ENCODE measurements at regions not wholly inside any gene's neighbourhood (a gene's known extent, or its start where the extent isn't known, plus 50 kb on each side); places are given as distances from the start of the nearest gene placed in this dataset.

- H3K9ac ChIP-seq: no peak overlapping the region
- TF ChIP-seq Cebpa-rat (IDR thresholded peaks at IDR 0.05): no peak
- H3K4me3 ChIP-seq: no peak overlapping the region
- no peak overlapping the region for H3K4me2 ChIP-seq
- H4K20me1 ChIP-seq: no peaks in the 10 kb centered on the region
- peaks cover 0 to 8% (median 0%) of the 10 kb centered on the region in 10 experiments; a peak in 2 of 20 replicates for H3K4me1 ChIP-seq
- H3K27ac ChIP-seq: no peak overlapping the region
- H3K36me3 ChIP-seq: no peaks in the 10 kb centered on the region
- no peaks in the 10 kb centered on the region for H3K27me3 ChIP-seq
- H3K9me3 ChIP-seq (replicated peaks in 1 of 11): no peaks in the 10 kb centered on the region
Observed at GRCh38 chr12:40469736-40470135, 222.5 kb upstream of the CNTN1 start.

- Histone ChIP-seq H3K4me1 (peaks cover 0 to 8% (median 0%) of the 10 kb centered on the region in 10 experiments; a peak in 2 of 20 replicates), H3K9me3 (replicated peaks in 1 of 11) (peaks cover under 1 to 5% (median 3%) of the 10 kb centered on the region in 11 experiments; a peak in 13 of 22 replicates), H3K27me3 (no peaks in the 10 kb centered on the region), H3K27ac (no peak overlapping the region), H4K20me1 (no peaks in the 10 kb centered on the region), H3K4me2 (no peak overlapping the region), H3K36me3 (no peaks in the 10 kb centered on the region), H3K9ac (no peak overlapping the region), H3K4me3 (no peak overlapping the region)
- TF ChIP-seq Cebpa-rat (IDR thresholded peaks at IDR 0.05): no peak
Observed at GRCh38 chr12:40473962-40474361, 218.3 kb upstream of the CNTN1 start.

- H3K27ac ChIP-seq: no peak overlapping the region
- H3K4me2 ChIP-seq: no peak overlapping the region
- no peak overlapping the region for H3K4me3 ChIP-seq
Observed at GRCh38 chr12:40474630-40475029, 217.6 kb upstream of the CNTN1 start.

GRCh38 chr12:40499856-40500255 lies 192.4 kb upstream of the CNTN1 start:
- H3K27ac ChIP-seq: no peak overlapping the region
- TF ChIP-seq Cebpa-rat (IDR thresholded peaks at IDR 0.05): no peak
- H3K9ac ChIP-seq: no peak overlapping the region
- H3K4me3 ChIP-seq: no peak overlapping the region
- H3K27me3 ChIP-seq: no peaks in the 10 kb centered on the region
- peaks cover 0 to 6% (median under 1%) of the 10 kb centered on the region in 10 experiments; a peak in 6 of 20 replicates for H3K4me1 ChIP-seq
- H4K20me1 ChIP-seq: no peaks in the 10 kb centered on the region
- peaks cover 0 to 11% (median 0%) of the 10 kb centered on the region in 11 experiments; a peak in 4 of 22 replicates for H3K9me3 ChIP-seq (replicated peaks in 1 of 11)
- no peaks in the 10 kb centered on the region for H3K36me3 ChIP-seq
- no peak overlapping the region for H3K4me2 ChIP-seq

More at GRCh38 chr12:40474630-40475029, 217.6 kb upstream of the CNTN1 start:
- Histone ChIP-seq H4K20me1 (no peaks in the 10 kb centered on the region), H3K4me1 (peaks cover 0 to 8% (median 0%) of the 10 kb centered on the region in 10 experiments; a peak in 2 of 20 replicates), H3K9ac (no peak overlapping the region), H3K27me3 (no peaks in the 10 kb centered on the region), H3K9me3 (replicated peaks in 1 of 11) (peaks cover 7 to 11% (median 9%) of the 10 kb centered on the region in 11 experiments), H3K36me3 (no peaks in the 10 kb centered on the region)
- no peak for TF ChIP-seq Cebpa-rat (IDR thresholded peaks at IDR 0.05)

DNA sequence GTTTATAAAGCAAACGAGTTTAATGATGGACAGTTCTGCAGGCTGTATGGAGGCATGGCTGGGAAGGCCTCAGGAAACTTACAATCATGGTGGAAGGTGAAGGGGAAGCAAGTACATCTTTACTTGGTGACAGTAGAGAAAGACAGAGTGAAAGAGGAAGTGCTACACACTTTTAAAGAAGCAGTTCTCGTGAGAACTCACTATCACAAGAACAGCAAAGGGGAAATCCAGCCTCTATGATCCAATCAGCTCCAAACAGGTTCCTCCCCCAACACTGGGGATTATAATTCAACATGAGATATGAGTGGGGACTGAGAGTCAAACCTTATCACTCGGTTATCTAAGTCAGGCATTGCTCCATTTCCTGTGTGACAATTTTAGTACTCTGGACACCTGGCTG lies 189.9 kb upstream of the CNTN1 start:
- H3K4me1 ChIP-seq: peaks cover 0 to 12% (median 6%) of the 10 kb centered on the region in 10 experiments; a peak in 9 of 20 replicates
- no peak for TF ChIP-seq Cebpa-rat (IDR thresholded peaks at IDR 0.05)
- H3K4me2 ChIP-seq: peak overlapping the region in 5 of 11 experiments; percentile 2 to 18 (median 11); a peak in 3 of 22 replicates
- no peaks in the 10 kb centered on the region for H4K20me1 ChIP-seq
- H3K36me3 ChIP-seq: no peaks in the 10 kb centered on the region
- peaks cover 0 to 11% (median 0%) of the 10 kb centered on the region in 11 experiments; a peak in 4 of 22 replicates for H3K9me3 ChIP-seq (replicated peaks in 1 of 11)
- no peak overlapping the region for H3K4me3 ChIP-seq
- no peak overlapping the region for H3K9ac ChIP-seq
- no peak overlapping the region for H3K27ac ChIP-seq
- H3K27me3 ChIP-seq: no peaks in the 10 kb centered on the region

DNA sequence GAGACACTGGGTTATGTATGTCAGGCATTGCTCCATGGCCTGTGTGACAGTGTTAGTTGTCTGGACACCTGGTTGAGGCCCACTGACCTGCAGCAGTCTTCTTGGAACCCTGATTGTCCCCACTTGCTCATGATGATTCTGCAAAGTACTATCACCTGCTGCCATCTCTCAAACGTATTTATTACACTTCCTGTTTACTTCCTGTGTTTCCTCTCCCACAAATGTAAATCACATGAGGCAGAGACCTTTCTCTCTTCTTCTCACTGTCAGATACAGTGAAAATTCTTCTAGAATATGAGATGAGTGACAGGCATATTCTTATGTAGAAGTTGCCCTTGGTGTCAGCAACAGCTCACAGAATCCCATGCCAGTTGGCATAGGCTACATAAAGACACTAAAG lies 186.9 kb upstream of the CNTN1 start:
- no peak overlapping the region for H3K4me3 ChIP-seq
- peak overlapping the region in 7 of 11 experiments; percentile 7 to 28 (median 25); a peak in 6 of 22 replicates for H3K4me2 ChIP-seq
- TF ChIP-seq Cebpa-rat (IDR thresholded peaks at IDR 0.05): no peak
- H3K9me3 ChIP-seq (replicated peaks in 1 of 11): peaks cover 0 to 11% (median 0%) of the 10 kb centered on the region in 11 experiments; a peak in 4 of 22 replicates
- peaks cover 0 to 12% (median 6%) of the 10 kb centered on the region in 10 experiments; a peak in 9 of 20 replicates for H3K4me1 ChIP-seq
- no peak overlapping the region for H3K27ac ChIP-seq
- no peaks in the 10 kb centered on the region for H4K20me1 ChIP-seq
- H3K9ac ChIP-seq: no peak overlapping the region
- H3K27me3 ChIP-seq: no peaks in the 10 kb centered on the region
- H3K36me3 ChIP-seq: no peaks in the 10 kb centered on the region

DNA sequence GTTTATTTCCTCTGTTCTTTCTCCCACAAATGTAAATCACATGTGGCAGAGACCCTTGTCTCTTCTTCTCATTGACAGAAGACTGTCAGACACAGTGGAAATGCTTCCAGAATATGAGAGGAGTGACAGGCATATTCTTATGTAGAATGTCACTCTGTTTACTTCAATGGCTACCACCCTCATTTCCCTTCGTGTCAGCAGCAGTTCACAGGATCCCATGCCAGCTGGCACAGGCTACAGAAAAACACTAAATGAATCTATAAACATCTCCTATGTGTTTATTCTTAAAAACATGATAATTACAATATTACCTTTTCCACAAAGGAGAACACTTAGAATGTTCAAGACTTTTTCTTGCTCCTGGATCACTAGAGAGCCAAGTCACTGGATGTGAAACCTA lies 183.8 kb upstream of the CNTN1 start:
- no peaks in the 10 kb centered on the region for H3K27me3 ChIP-seq
- H3K36me3 ChIP-seq: no peaks in the 10 kb centered on the region
- H3K27ac ChIP-seq: no peak overlapping the region
- no peak for TF ChIP-seq Cebpa-rat (IDR thresholded peaks at IDR 0.05)
- H3K9ac ChIP-seq: no peak overlapping the region
- no peaks in the 10 kb centered on the region for H4K20me1 ChIP-seq
- peaks cover 0 to 8% (median 6%) of the 10 kb centered on the region in 10 experiments; a peak in 8 of 20 replicates for H3K4me1 ChIP-seq
- no peak overlapping the region for H3K4me3 ChIP-seq
- H3K4me2 ChIP-seq: no peak overlapping the region
- no peaks in the 10 kb centered on the region for H3K9me3 ChIP-seq (replicated peaks in 1 of 11)

DNA sequence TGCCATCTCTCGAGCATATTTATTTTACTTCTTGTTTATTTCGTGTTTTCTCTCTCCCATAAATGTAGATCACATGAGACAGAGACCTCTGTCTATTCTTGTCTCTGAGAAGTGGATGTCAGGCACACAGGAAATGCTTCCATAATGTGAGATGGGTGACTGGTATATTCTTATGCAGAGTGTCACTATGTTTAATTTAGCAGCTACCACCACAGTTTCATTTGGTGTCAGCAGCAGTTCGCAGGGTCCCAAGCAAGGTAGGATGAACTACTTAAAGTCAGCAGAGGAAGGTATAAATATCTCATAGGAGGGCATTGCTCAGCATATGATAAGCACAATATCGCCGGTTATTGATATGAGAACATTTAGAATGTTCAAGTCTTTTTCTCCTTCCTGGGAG lies 180.9 kb upstream of the CNTN1 start:
- no peaks in the 10 kb centered on the region for H3K27me3 ChIP-seq
- no peak overlapping the region for H3K4me3 ChIP-seq
- H3K4me2 ChIP-seq: no peak overlapping the region
- TF ChIP-seq Cebpa-rat (IDR thresholded peaks at IDR 0.05): no peak
- no peaks in the 10 kb centered on the region for H4K20me1 ChIP-seq
- H3K27ac ChIP-seq: no peak overlapping the region
- H3K9ac ChIP-seq: no peak overlapping the region
- H3K9me3 ChIP-seq (replicated peaks in 1 of 11): no peaks in the 10 kb centered on the region
- H3K4me1 ChIP-seq: peaks cover 0 to 18% (median 13%) of the 10 kb centered on the region in 10 experiments; a peak in 13 of 20 replicates
- H3K36me3 ChIP-seq: no peaks in the 10 kb centered on the region

DNA sequence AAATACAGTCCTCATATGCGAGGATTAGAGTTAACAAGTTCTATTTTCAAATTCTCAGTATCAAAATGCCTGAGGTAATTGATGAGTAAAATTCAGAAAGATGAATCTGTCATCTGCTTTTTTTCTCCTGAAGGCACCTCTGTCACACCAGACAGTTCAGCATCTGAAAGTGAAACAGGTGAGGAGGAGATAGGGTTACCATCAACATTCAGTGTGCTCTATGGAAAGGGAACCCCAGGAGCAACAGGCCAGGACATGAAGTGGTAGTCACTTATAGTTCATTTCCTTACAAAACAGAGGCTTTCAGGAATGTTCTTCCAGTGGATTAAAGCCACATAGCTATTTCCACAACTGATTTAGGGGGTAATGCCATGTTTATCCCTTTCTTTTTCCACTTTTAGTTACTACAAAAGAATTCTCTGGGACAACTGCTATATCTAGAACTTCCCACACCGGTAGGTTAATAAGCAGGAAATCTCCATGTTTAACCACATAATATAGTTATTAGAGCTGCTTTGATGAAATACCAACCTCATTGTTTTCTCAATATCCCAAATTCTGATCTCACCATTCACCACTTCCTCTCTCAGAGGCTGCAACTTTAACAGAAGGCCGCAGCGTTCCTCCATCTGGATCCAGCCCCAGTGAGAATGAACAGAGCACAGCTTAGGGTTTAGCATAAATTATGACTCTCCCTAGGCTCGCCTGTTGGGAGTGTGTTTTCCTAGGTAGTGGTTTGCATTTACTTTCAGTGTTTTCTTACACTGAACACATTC lies 177.0 kb upstream of the CNTN1 start:
- Histone ChIP-seq H3K4me3 (no peak overlapping the region), H3K4me1 (peaks cover 7 to 26% (median 21%) of the 10 kb centered on the region in 10 experiments; a peak in 19 of 20 replicates), H4K20me1 (no peaks in the 10 kb centered on the region), H3K9me3 (replicated peaks in 1 of 11) (no peaks in the 10 kb centered on the region), H3K27ac (peak overlapping the region in 5 of 11 experiments; percentile 33 to 57 (median 46); a peak in 12 of 22 replicates), H3K9ac (no peak overlapping the region), H3K36me3 (no peaks in the 10 kb centered on the region), H3K27me3 (no peaks in the 10 kb centered on the region), H3K4me2 (peak overlapping the region in 8 of 11 experiments; percentile 23 to 57 (median 40); a peak in 14 of 22 replicates)
- no peak for TF ChIP-seq Cebpa-rat (IDR thresholded peaks at IDR 0.05)

All from BLaER1 treated with 17β-estradiol and CSF1 and Interleukin-3, amounts not matched to agents 10 nM and 100 nM (cell line).